Activated CD8-positive, alpha-beta memory T cell treated with anti-CD3 and anti-CD28 coated beads, Interleukin-2, amount 50 U/mL, for 48 hours (primary cell): ENCODE measurements at regions not wholly inside any gene's neighbourhood (a gene's known extent, or its start where the extent isn't known, plus 50 kb on each side); places are given as distances from the start of the nearest gene placed in this dataset.

Source experiments
- DNase-seq: peaks from one replicate; pipeline ENCODE4 v3.0.0-alpha.2; 2020

DNA sequence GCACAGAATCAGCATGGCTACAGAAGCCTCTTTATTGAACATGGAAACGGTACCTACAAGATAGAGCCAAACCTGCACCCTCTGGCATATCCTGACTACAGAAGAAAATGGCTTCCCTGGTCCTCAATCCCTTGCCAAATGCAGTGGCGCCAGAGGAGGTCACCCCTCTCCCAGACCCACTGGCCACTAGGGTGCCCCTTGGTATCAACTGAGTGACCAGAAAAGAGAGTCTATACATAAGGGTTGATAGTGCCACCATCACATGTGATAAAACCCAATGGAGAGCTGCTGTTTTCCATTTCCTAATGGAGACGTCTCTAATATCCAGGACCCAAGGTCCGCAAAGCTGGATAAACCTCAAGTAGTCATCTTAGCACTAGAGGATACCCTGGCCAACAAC, 52.7 kb upstream of the ALK start:
- no peak for DNase-seq

DNA sequence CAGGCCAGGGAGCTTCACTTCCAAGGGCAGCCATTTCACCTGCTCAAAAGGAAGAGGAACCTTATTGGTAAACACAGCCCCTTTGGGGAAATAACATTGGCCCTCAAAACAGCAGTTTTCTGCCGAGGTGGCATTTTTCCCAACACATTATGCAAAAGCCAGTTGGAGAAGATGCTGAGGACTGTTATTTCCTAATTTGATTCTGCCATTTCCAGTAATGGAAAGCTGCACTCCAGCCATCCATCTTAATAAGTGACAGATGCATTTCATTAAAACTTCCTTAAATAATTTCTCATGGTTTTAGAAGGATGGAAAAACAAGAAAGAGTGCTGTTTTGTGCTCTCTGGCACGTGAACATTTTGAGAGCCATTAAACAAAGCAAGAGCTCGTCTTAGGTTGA, 55.9 kb upstream of the ALK start:
- DNase-seq = no peak

DNA sequence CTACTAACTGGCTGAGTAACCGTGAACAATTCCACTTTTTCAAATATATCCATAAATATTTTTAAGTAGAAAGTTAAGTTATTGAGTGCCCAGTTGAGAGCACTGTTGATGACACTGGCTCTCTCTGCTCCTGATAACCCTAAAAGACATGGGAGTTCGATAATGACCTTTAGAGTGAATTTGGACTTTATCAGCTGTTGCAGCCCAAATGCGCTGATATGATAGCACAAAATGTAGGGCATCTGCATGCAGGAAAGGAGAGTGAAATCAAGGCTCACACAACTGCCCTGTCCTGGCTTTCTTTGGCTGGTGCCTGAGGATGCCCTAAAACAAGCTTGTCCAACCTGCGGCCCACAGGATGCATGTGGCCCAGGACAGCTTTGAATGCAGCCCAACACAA, 60.0 kb upstream of the ALK start:
- no peak for DNase-seq

DNA sequence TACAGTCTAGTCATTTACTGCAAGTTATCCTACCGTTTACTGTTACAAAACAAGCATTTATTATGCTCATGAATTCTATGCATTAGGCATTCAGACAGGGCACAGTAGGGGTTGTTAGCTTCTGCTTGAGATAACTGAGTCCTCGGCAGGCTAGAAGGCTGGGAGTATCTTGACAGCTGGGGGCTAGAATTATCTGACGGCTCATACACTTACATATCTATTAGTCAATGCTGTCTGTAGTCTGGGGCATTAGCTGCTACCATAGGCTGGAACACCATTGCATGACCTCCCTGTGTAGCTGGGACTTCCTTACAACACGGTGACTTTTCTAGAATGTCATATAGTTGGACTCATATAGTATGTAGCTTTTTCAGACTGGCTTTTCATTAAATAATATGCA, 61.9 kb upstream of the ALK start:
- DNase-seq = no peak

DNA sequence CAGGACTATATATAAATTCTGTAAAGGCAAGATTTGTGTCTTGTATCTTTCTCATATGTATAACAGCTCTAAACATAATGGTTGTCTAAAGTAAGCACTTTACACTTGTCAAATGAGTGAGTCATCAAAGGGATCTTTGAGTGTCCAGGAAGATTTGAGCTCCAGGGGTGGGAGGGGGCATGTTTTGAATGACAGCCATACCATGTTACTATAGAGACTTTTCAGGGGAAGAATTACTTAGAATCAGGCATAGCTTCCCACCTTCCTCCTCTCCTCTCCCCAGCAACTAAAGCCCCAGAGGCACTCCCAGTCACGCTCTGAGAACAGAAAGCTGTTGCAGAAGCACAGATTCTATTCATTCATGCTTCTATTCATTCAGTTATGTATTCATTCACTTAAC, 65.8 kb upstream of the ALK start:
- DNase-seq = no peak

DNA sequence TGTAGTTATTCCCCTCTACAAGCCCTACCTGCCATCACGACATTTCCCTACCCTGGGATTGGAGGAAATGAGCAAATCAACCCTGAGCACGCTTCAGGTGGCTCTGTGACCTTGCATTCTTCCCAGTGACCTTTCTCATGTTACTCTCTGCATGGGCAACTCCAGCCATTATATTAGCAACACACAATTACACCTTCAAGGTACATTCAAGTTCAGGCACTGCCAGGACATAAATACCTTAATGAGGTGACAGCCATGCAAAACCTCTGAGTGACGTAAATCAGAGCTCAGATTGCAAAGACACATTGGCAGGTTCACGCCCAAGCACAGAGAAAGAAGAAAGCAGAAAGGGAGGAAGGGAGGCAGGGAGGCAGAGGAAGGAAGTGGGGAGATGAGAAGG, 68.7 kb upstream of the ALK start:
- no peak for DNase-seq

DNA sequence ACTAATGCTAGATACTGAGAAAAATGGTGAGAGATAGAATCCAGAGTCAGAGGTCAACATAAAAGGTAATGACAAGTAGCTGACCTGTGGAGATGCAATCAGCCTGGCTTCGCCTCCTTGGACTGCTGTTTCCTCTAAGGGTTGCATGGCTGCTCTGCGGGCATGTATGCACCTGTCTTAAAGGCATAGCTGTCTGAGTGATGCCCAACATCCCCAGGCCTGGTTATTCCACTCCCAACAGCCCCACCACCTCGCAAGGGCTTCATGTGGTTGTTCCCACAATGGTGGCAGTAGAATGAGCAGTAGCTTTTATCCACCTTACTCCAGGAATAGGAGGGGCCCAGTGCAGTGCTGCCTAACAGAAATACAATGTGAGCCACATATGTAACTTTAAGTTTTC, 69.7 kb upstream of the ALK start:
- DNase-seq = no peak

DNA sequence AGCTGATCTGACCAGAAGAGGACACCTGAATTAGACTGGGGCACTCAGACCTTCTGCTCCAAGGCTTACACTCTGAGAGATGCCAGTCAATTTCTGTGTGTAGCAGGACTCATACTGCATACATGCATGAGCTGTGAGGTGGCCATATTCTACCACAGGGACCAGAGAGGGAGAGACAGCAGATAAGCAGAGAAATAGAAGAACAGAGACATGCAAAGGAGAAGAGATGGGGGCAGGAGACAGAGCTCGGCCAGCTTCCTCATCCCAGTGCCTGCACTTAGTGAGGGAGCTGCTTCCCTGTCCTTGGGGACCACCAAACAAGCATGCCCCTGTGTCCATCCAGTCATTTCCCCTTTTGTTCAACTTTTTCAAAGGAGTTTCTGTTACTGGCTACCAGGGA, 73.9 kb upstream of the ALK start:
- DNase-seq = no peak

DNA sequence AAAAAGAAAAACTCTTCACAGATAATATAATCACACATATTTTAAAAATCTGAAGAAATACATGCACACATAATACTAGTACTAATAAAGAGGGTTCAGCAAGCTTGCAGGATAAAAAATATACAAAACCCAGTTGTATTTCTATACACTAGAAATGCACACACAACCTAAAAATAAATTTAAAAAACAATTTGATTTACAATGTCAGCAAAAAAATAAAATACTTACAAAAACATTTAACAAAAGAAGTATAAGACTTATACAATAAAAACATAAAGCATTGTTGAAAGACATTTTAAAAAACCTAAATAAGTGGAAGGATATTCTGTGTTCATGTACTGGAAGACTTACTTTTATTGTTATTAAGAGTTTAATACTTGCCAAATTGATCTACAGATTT, 81.7 kb upstream of the ALK start:
- no peak for DNase-seq

DNA sequence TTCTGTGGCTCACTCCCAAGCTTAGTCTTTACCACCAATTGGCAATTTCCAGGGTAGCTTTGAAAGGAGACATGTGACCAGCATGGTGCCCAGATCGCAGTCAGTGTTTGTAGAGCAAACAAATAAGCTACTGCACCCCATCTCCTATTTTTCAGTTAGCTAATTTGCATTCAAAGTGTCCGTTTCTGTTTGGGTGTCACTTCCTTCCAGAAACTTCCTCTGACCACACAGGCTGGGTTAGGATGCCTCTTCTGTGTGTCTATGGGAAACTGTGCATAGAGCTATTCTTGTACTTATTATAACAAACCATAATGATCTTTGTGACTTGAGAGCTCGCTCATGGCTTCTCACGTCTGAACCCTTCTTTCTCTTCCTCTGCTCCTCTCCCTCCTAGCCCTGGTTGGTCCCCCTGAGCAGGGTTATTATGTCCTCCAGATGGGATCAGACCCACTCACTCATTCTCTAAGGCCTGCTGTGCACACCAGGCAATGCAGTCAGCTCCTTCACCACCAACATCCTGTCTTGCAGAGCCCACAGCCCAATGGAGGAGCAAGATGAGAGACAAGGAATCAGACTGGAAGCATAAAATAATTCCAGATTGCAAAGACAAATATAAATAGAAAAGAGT, 101.2 kb upstream of the ALK start:
- DNase-seq = no peak

DNA sequence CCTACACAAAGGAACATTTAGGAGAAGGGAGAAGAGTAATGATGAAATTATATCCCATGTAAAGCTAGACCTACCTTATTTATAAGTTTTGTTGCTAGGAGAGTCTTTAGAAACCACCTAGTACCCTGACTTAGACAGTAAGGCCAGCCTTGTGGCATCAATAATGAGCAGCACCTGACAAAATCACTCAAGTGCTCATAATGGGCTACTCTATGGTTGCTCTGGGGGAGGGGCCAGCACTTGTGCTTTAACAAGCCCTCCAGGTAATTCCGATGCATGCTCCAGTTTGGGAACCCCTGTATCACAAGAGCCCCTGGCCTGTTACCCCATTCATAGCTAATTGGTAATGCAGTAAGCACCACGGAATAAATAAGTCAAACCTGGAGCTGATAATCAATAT, 102.9 kb upstream of the ALK start:
- no peak for DNase-seq

DNA sequence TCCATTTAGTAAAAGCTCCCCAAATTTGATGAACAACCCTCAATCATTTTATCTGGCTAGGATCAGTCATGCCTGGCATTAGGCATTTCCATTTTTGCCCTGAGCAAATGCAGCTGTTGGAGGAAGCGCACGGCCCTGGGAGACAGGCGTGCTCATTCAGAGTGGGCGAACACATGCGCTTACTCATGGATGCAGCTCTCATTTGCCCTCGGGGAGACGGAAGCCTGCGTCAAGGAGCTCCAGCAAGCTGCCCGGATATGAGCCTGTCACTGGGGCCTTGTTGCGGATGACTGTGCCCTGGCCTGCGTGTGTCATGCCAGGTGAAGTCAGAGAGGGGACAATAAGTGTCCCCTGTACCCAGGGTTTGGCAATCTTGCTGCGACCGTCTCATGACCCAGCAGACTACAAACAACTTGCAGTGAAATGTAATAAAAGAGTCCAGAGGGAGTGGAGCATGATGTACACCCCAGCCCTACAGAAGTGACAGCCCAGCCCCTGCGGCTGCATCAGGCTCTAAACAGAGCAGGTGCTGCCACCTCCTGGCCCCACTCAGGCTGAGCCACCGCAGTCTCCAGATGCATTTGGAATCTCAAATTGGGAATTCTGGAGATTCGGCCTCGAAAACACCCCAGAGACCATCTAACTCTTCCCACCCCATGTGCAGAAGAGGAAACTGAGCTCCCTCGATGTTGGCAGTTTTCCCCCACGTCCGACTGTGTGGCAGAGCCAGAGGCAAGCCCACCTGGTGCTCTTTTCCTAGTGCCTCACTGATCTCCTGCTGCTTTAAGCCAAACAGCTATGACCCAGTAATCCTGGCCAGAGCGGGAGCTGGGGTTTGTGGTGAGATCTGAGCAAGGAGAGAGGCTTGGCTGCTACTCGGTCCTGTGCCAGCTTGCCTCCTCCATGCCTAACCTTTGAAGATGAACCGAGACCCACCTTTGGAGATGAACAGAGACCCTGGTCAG, 105.0 kb upstream of the ALK start:
- DNase-seq = no peak

DNA sequence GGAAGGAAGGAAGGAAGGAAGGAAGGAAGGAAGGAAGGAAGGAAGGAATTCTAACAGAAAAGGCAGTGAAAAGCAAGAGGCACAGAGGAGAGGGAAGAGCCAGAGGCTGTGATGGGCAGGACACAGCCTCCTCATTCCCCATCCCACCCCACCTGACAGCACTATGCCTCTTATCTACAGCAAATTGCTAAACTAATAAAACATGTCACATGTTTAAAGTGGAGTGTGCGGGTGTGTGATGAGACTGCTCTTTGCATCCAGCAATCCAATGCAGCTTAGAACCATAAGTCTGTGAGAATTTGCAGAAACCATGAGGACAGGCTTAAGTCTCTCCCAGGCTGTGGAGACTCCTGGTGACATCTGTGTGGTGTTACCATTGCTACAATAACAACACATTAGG, 108.4 kb upstream of the ALK start:
- no peak for DNase-seq

DNA sequence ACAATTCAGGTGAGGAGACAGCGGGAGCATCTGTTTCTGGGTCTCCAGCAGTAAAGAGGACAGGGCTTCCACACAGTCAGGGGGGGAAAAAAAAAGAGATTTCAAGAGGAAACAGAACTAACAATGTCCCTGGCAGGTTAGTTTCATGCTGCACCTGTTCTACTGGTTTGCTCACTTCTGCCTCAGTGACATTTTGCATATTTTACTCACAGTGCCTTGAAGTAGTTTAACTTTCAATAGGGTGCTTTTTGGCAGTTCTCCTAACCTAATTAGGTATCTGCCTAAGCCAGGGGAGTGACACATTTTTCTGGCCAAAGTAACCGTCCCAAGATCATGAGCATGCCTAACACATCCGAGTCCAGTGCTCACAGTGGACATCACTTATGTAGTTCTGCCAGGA, 109.0 kb upstream of the ALK start:
- no peak for DNase-seq

DNA sequence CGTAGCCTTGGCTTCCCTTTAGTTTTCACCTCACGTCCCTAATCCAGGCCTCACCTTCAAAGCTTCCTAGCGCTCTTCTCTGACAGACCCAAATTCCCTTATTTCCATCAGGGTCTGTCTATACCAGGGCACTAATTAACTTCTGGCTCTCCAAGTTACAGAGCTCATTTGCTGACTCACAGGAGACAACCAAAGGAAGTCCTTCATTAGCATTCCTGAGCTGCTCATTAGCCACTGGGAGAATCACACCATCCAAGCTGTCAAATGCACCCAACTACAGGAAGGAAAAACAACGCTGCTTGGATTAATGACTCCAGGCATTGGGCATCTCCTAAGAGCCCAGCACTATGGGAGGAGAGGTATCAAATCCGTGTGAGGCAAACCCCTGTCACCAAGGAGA, 109.8 kb upstream of the ALK start:
- DNase-seq = no peak

DNA sequence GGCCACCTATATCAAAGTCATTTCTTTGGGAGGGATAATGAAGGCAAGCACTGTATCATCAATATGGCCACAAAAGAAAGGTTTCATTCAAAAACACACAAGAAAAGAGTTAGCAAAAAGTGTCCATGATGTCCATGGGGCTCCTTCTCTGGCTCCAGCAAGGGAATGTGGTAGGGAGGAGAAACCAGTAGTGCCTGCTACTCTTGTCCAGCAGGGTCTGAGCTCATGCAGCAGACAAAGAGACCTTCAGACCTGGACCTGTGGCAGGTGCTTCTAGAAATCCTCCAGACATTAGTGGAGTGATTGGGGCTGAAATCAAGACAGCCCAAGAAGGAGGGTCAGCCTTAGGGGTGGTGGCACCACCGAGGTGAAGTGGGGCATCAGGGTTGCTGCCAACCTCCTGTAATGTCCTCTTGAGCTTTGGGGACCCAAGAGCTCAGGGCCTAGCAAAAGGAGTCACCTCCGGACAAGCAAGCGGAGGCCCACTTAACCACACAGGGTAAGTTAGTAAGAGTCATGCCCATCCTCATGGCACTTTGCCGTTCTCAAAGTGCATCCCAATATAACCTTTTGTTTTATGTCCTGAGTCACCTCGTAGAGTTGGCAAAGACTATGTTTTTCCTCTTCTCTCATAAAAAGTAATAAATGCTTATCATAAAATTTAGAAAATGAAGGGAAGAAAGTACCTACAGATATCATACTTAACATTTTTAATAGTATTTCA, 112.6 kb upstream of the YPEL5 start:
- DNase-seq = no peak

DNA sequence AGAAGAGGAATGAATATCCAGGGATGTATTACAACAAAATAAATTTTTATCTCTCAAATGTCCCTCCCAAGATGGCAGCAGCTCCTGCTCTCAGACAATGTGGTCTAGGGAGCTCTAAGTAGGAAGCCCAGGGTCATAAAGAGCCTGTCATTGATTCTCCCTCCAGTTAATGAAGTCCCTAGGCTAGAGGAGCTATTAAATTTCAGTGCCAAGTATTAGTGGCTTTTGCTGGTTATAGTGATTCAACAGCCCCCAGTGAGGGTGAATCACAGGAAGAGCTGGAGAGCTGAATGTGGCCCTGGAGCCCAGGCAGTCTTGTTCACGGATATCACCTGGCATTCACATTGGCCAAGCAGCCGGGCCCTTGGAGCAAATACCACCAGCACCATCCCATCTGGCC, 109.8 kb upstream of the YPEL5 start:
- no peak for DNase-seq

DNA sequence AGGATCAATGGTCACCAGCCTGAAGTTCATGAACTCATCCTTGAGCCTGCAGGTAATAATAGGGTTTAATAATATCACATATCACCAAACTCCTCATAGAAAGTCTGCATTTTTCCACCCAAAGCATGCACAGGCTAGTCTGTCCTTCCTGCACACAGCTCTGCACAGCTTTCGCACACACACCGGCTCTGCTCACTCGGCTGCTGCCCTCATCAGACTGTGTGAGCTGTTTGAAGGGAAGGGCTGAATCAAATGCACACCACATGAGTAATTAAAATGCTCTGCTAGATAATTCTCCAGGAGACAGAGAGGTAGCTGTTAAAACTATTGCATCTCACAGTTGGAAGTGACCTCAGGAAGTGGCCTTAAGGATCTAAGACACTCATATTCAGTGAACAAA, 108.4 kb upstream of the YPEL5 start:
- DNase-seq = no peak

DNA sequence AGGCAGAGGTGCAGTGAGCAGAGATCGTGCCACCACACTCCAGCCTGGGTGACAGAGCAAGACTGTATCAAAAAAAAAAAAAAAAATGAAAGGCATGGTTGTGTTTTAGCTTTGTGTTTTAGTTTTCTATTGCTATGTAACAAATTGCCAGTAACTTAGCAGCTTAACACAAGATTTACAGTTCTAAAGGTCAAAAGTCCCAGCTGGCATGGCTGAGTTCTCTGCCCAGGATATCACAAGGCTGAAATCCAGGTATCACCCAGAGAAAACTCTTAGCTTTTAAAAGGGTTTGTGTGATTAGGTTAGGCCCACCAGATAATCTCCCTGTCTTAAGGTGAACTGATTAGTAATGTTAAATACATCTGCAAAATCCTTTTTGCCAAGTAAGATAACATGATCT, 107.7 kb upstream of the YPEL5 start:
- no peak for DNase-seq

DNA sequence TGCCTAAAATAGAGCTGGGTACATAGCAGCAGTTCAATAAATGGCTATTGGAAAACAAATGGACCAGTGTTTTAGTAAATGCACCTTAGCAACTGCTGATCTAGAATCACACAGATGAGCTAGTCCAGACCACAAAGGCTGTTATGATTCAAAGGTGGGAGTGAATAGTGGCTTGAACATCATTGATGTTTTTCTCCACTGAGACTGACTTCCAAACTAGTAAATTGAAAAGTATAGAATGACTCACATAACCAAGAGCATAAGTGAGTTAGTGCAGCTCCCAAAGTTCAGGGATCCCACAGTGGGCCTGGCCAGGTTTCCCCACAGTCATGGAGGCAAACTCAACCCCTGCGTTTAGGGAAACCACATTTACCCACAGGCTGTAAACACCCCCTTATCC, 106.7 kb upstream of the YPEL5 start:
- DNase-seq = no peak

DNA sequence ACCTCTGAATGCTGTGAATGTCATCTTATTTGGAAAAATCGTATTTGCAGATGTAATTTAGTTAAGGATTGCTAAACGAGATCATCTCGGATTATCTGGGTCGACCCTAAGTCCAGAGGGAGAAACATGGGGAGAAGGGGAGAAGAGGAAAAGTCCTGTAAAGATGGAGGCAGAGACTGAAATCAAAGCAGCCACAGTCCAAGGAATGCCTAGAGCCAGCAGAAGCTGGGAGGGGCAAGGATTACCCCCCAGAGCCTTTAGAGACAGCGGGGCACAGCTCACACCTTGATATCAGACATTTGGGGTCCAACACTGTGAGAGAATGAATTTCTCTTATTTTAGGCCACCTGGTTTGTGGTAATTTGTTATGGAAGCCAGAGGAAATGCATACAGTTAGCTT, 104.9 kb upstream of the YPEL5 start:
- DNase-seq = no peak

DNA sequence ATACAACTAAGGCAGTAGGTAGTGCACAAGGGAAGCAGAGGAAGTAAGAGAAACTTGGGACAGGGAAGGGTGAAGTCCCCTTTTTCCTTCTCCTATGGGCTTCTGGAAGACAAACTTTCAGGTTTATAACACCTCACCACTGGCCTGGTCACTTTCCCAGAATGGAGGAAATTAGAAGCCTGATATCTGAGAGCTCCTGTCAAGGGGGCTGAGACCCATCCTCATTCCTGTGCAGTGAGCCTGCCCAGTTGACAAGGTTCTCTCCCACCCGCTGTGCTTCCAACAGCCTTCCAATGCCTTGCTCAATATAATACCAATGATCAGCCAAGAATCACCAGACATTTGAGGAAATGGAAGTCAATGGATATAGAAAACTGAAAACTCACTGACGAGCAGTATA, 100.4 kb upstream of the YPEL5 start:
- DNase-seq = no peak

DNA sequence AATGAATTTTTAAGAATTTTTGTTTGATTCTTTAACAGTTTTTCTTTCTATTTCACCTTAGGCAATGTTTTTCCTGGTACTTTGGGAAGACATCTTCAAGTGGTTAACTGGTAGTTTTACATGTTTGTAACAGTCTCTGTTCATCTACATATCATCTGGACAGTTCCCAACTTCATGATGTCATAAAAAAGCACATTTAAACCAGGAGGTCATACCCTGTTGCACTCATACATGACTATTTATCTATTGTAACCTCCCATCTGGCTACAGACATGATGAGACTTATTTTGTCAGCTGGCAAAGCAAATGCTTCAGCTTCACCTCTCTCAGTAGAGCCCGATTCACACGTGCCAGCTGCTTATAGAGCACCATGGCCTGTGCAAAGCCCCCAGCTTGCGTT, 99.8 kb upstream of the YPEL5 start:
- DNase-seq = no peak

DNA sequence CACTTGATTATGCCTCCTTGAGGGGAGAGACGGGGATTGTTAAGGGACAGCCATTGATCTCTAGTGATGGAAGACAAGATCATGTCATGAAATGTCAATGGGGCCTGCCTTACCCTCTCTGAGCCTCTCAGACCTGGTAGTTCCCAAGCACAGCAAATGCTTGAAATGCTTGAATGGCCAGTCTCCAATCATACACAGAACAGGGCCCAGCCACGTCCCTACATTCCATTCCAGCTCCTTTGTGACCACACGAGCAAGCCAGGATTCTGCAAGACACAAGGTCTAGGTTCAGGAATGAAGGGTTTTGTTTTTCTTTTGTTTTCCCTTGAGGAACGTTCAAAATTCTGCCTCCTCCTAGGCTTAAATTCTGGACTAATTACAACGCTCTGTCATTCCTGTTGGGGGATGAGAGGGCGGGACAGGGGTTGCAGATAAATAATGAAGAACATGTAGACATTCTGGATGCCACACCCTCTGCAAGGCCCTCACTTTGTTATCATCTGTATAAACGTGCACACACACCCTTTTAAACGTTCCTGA, 98.1 kb upstream of the YPEL5 start:
- DNase-seq = no peak
